PC-9 (cell line): ENCODE measurements at regions not wholly inside any gene's neighbourhood (a gene's known extent, or its start where the extent isn't known, plus 50 kb on each side); places are given as distances from the start of the nearest gene placed in this dataset.

Source experiments
- BruUV-seq: library from RNA; stranded (reverse); fragments of 400-500 nt; replicated peaks from 2 replicates; lab custom pipeline; 2021; lab: Mats Ljungman, UMichigan
- CTCF ChIA-PET: fragments of 300-600 bp; sonication (Branson Sonifier 250); formaldehyde crosslinking; loops from one replicate; lab custom pipeline; 2022; ENCODE audit warnings: antibody characterized with exemption; lab: Charles Lee
- POLR2A ChIA-PET: fragments of 300-600 bp; sonication (Branson Sonifier 250); formaldehyde crosslinking; loops from one replicate; lab custom pipeline; 2022; ENCODE audit warnings: antibody characterized with exemption; ENCODE audit not compliant: unreplicated experiment; lab: Charles Lee
- DNase-seq, 2 experiments: peaks; one replicate each; pipeline versions ENCODE4 v3.0.0 to v3.0.0-alpha.2; 2015 to 2022; ENCODE audit warnings: mixed read lengths in 1 of 2
- H2AFZ ChIP-seq: fragments of 200-600 bp; sonication (generic); 2 replicates; pipeline ENCODE4 v1.8.1; 2017; ENCODE audit warnings: antibody characterized with exemption
- H3F3A ChIP-seq: fragments of 200-600 bp; sonication (generic); 2 replicates; pipeline ENCODE4 v1.8.1; 2017; ENCODE audit warnings: antibody characterized with exemption, mild to moderate bottlenecking, low read depth; ENCODE audit not compliant: insufficient read depth
- H3K27ac ChIP-seq: fragments of 200-600 bp; sonication (generic); 2 replicates; pipeline ENCODE4 v1.6.1; 2016; ENCODE audit warnings: mixed run types
- H3K27me3 ChIP-seq: fragments of 200-600 bp; sonication (generic); 2 replicates; pipeline ENCODE4 v1.6.1; 2016; ENCODE audit warnings: low read depth, mixed run types; ENCODE audit not compliant: insufficient read depth
- H3K36me3 ChIP-seq: fragments of 200-600 bp; sonication (generic); 2 replicates; pipeline ENCODE4 v1.6.1; 2016; ENCODE audit warnings: low read depth, mixed run types
- H3K4me1 ChIP-seq: fragments of 200-600 bp; sonication (generic); replicated peaks from 2 replicates; pipeline ENCODE4 v1.6.1; 2016; ENCODE audit warnings: mixed run types; ENCODE audit not compliant: insufficient read depth
- H3K4me2 ChIP-seq: fragments of 200-600 bp; sonication (generic); 2 replicates; pipeline ENCODE4 v1.6.1; 2017; ENCODE audit warnings: mixed run types
- H3K4me3 ChIP-seq: fragments of 200-600 bp; sonication (generic); 2 replicates; pipeline ENCODE4 v1.6.1; 2016; ENCODE audit warnings: mixed run types
- H3K79me2 ChIP-seq: fragments of 200-600 bp; sonication (generic); 2 replicates; pipeline ENCODE4 v1.6.1; 2017; ENCODE audit warnings: low read depth, mixed run types
- H3K9me2 ChIP-seq: fragments of 200-600 bp; sonication (generic); 2 replicates; pipeline ENCODE4 v1.8.1; 2017; ENCODE audit warnings: mild to moderate bottlenecking; ENCODE audit not compliant: insufficient read depth
- H3K9me3 ChIP-seq: fragments of 200-600 bp; sonication (generic); 2 replicates; pipeline ENCODE4 v1.8.1; 2016; ENCODE audit warnings: low read depth; ENCODE audit not compliant: insufficient read depth
- H4K20me1 ChIP-seq: fragments of 200-600 bp; sonication (generic); 2 replicates; pipeline ENCODE4 v1.8.1; 2017; ENCODE audit not compliant: insufficient read depth
- CTCF ChIP-seq: fragments of 200-600 bp; sonication (generic); conservative IDR thresholded peaks from 2 replicates; pipeline ENCODE4 v1.6.1; 2017; ENCODE audit warnings: mixed run types, antibody characterized with exemption, mild to moderate bottlenecking, moderate library complexity
- EZH2 ChIP-seq: fragments of 200-600 bp; sonication (generic); IDR thresholded peaks from 2 replicates; pipeline ENCODE4 v1.8.0; 2017; ENCODE audit warnings: antibody characterized with exemption, low read depth
- intact Hi-C: fragments of 100-400 bp; cut with micrococcal nuclease; formaldehyde crosslinking; loops from one replicate; pipeline ENCODE4 v1.10.0; 2022; ENCODE audit not compliant: unreplicated experiment

DNA sequence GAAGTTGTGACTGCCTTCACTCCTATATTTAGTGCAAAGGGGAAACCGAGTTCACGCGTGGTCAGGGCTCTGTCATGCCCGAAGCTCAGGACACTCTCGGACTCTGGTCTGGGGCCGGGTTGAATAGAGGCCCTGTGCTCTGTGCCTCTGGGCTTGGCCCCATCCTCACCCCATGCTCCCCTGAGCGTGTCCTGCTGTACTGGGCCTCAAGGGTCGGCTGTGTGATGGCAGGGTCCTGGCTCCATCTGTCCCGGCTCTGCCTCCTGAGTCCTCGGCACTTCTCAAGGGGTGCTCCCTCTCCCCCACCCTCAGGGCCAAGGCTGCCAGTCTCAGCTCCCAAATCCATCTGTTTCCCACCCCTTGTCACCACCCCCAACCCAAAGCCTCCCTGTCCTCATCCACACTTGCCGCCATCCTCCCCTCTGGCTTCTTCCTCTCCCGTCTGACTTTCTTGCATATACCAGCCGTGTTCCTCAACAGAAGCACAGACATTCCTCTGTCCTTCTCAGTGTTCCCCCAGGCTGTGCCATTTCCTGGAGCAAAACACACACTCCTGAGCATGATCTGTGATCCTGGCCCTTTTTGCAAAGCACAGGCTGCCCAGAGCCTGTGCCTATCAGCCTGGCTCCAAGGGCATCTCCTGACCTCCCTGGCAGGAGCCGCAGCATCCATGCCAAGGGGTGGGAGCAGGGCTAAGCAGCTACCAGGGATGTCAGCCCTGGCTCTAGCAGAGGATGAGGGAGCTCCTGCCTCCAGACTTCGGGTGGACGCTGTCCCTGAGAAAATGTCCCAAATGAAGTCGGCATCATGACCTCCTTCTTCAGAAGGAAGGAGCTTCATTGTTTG lies 64.2 kb upstream of the OTOS start:
- CTCF ChIA-PET, result interaction anchor here (0.6 kb wide), 1 partner anchor 362 kb away, joined by 3 read pairs; no protein-coding TSS in a partner anchor
- H3K79me2 ChIP-seq, result no peaks in the 10 kb centered on the region
- no peak for DNase-seq
- H3K4me1 ChIP-seq, result peaks cover 26% of the 10 kb centered on the region
- no peak for TF ChIP-seq EZH2
- TF ChIP-seq CTCF, result no peak
- no peaks in the 10 kb centered on the region for H3K9me2 ChIP-seq
- no peaks in the 10 kb centered on the region; the same call in 1 of the 2 replicates for H3K9me3 ChIP-seq
- no peak overlapping the region for H3K27ac ChIP-seq
- no TSS peak for BruUV-seq
- H3K27me3 ChIP-seq, result peaks cover 40% of the 10 kb centered on the region
- no peaks in the 10 kb centered on the region for H3K36me3 ChIP-seq
- peaks cover 15% of the 10 kb centered on the region; the same call in 1 of the 2 replicates for H3F3A ChIP-seq
- no peak overlapping the region for H3K4me3 ChIP-seq
- 0 out of 2 replicates have a peak, but pooled peaks cover 4% of the 10 kb centered on the region for H4K20me1 ChIP-seq
- peak overlapping the region; percentile 16; the same call in 1 of the 2 replicates for H3K4me2 ChIP-seq
- no peak overlapping the region for H2AFZ ChIP-seq
- POLR2A ChIA-PET, result interaction anchor here (0.6 kb wide), 1 partner anchor 181 kb away, joined by 3 read pairs; no protein-coding TSS in a partner anchor
- intact Hi-C loops, result no loop called here

- no peaks in the 10 kb centered on the region for H3K79me2 ChIP-seq
- H3F3A ChIP-seq, result peaks cover 17% of the 10 kb centered on the region; the same call in 1 of the 2 replicates
- H3K4me1 ChIP-seq, result peaks cover 32% of the 10 kb centered on the region
- no peak overlapping the region for H2AFZ ChIP-seq
- H3K27ac ChIP-seq, result no peak overlapping the region
- BruUV-seq, result no TSS peak
- CTCF ChIA-PET, result interaction anchor here (0.6 kb wide), 1 partner anchor 361 kb away, joined by 3 read pairs; no protein-coding TSS in a partner anchor
- intact Hi-C loops, result no loop called here
- no peaks in the 10 kb centered on the region for H3K9me2 ChIP-seq
- no peaks in the 10 kb centered on the region for H3K36me3 ChIP-seq
- H4K20me1 ChIP-seq, result 0 out of 2 replicates have a peak, but pooled peaks cover 4% of the 10 kb centered on the region
- H3K4me2 ChIP-seq, result peak overlapping the region; percentile 16; the same call in 1 of the 2 replicates
- no peak overlapping the region for H3K4me3 ChIP-seq
- H3K27me3 ChIP-seq, result peaks cover 34% of the 10 kb centered on the region
- DNase-seq, result peak; percentile 64 to 89
- POLR2A ChIA-PET, result interaction anchor here (0.6 kb wide), 3 partner anchors 78 to 182 kb away, joined by 3 to 8 read pairs (median 3); no protein-coding TSS in a partner anchor
- H3K9me3 ChIP-seq, result no peaks in the 10 kb centered on the region; the same call in 1 of the 2 replicates
- TF ChIP-seq CTCF (no peak), EZH2 (no peak)
Measured at GRCh38 chr2:240205348-240205747, 64.9 kb upstream of the OTOS start.

DNA sequence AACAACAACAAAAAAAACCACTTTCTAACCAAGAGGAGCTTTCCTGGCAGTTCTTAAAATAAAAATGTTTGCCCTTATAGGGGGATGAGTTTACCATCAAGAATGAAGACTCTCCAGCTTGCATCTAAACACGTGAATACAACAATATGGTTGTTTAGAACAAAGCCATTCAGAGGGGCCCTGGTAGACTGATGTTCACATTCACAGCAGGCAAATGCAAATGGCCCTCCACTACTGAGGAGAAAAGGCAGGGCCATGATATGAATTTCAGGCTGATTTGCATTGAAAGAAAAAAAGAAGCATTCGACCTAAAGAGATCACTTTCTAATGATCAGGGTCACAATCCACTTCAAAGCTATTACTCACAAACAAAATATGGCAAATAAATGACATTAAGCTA lies 65.3 kb upstream of the OTOS start:
- H3K79me2 ChIP-seq, result no peaks in the 10 kb centered on the region
- no peak for DNase-seq
- H3K4me1 ChIP-seq, result peaks cover 32% of the 10 kb centered on the region
- H3F3A ChIP-seq, result peaks cover 17% of the 10 kb centered on the region; the same call in 1 of the 2 replicates
- ChIA-PET POLR2A (interaction anchor here (0.6 kb wide), 2 partner anchors 77 to 182 kb away, joined by 3 to 8 read pairs; no protein-coding TSS in a partner anchor), CTCF (interaction anchor here (0.6 kb wide), 1 partner anchor 361 kb away, joined by 3 read pairs; no protein-coding TSS in a partner anchor)
- no peaks in the 10 kb centered on the region; the same call in 1 of the 2 replicates for H3K9me3 ChIP-seq
- H3K27ac ChIP-seq, result no peak overlapping the region
- H3K4me3 ChIP-seq, result no peak overlapping the region
- TF ChIP-seq CTCF (no peak), EZH2 (no peak)
- 0 out of 2 replicates have a peak overlapping the region, but pooled peaks have one; percentile 4 for H3K4me2 ChIP-seq
- H3K27me3 ChIP-seq, result peaks cover 29% of the 10 kb centered on the region
- BruUV-seq, result no TSS peak
- H3K9me2 ChIP-seq, result no peaks in the 10 kb centered on the region
- no peaks in the 10 kb centered on the region for H3K36me3 ChIP-seq
- intact Hi-C loops, result no loop called here
- no peak overlapping the region for H2AFZ ChIP-seq
- 0 out of 2 replicates have a peak, but pooled peaks cover 4% of the 10 kb centered on the region for H4K20me1 ChIP-seq
